Inflammatory macrophage (primary cell): ENCODE measurements at regions not wholly inside any gene's neighbourhood (a gene's known extent, or its start where the extent isn't known, plus 50 kb on each side); places are given as distances from the start of the nearest gene placed in this dataset.

Source experiments
- DNase-seq, 2 donors: peaks; one replicate each; pipeline ENCODE4 v3.0.0-alpha.2; 2020 to 2022

DNA sequence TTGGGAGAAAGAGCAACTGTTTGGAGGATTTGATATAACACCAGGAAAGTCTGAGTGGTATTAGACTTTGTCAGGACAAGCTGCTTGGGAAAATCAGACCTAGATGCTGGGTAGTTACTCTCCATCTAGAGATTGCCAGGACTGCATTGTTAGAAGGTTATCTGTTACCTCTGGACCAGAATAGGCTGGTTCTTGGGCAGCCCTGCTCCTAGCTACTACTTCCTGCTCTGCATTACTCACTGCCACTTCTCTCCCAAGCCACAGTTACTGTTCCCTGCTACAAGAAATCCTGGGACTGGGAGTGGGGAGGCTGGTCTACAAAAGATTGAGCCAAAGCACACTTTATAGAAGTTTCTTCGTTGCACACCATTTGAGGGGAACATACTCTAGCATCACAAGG lies 95.5 kb upstream of the KCNN2 start:
- no peak for DNase-seq

DNA sequence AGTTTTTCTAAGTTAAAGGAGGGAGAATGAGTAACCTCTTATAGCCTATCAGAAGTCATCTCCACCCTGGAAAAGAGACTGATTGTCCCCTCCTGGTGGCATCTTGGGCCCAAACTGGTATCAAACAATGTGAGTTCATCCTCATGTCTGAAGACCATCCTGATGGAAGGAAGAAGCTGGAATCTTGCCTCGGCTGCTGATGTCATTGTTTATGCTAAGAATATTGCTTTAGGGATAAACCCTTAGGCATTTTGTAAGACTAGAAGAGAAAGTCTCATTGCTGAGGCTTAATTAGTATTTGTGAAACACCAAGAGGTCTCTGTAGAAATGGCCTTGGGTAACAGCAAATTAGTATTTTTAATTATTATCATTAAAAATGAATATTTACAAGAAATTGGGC lies 65.7 kb upstream of the KCNN2 start:
- DNase-seq: no peak

DNA sequence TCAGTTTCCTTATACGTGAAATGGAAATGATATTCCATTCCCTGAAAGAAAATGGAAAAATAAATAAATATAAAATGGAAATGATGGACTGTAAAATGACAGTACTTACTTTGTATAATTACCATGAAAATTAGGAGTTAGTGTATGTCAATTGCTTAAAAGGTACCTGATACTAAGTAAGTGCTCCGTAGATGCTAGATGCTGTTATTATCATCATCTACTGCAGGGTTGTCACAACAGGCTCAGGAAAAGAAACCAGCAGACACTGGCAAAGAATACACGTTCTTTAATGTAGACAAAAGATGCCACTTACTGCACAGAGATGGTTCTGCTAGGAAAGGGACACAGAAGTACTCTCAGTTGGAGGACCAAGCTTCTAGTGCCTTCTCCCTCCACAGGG lies 64.0 kb upstream of the KCNN2 start:
- DNase-seq: no peak

DNA sequence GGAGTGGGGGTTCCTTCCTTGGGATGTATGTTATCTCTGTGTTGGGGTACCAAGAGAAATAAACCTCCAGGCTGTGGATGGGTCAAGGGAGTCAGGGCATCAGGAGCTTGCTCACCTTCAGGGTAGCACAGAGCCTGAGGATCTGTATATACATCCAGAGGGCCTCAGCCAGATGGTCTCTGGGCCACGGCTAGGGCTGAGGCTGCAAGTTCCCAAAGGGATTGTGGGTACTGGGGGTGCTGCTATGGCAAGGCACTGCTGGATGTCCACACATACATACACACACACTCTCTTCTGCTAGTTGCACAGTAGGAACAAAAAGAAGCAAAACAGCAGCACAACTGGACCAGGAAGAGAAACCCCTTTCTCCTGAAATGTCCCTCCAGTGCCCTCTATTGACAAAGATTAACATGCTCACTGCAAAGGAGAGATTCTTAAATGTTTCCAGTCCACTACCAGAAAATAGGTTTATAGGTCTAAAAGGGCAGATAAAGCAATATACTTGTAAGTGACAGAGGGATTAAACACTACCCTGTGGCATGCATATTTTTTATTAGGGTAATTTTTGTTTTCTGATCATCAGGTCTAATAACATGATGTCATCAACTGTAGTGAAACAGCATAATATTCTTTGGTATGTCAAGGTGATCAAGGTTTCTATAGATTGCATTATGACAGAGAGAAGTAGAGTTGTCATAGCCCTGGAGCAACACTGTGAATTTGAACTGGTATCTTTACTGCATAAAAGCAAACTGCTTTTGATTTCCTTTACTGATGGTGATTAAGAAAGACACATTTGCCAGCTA lies 56.3 kb upstream of the KCNN2 start:
- DNase-seq: no peak

DNA sequence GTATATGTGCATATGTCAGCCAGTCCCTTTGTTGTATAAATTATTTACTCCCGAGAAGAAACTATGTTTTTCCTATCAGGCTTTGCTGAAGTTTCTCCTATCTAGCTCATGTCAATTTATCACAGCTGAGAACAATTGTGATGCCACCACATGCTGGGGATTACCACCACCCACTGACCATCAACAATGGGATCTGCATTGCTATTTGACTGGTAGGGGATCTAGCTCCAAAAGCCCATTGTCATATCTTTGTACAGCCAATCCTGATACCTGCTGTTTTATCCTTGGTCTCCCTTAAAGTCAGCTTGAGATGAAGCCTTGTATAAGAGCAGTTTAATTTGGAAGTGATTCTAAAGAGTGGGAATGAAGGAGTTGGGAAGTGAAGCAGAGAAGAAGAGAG lies 53.9 kb upstream of the KCNN2 start:
- no peak for DNase-seq

DNA sequence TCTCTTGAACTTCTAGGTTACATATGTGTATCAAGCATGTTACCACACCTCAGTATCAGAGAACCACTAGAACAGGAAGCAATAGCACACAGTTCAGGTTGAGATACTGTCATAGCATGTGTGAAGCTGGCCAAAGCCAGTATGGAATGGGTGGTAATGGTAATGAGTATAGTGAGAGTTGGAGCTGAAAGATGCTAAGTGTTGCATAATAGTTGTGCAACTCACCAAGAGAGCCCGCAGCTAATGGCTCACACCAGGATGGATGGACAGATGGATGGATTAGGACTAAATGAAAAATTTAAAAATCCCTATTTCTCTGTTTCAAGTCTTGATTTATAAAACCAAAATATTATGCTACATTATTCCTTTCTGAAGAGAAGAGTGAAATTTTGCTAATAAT lies 53.4 kb upstream of the KCNN2 start:
- no peak for DNase-seq

DNA sequence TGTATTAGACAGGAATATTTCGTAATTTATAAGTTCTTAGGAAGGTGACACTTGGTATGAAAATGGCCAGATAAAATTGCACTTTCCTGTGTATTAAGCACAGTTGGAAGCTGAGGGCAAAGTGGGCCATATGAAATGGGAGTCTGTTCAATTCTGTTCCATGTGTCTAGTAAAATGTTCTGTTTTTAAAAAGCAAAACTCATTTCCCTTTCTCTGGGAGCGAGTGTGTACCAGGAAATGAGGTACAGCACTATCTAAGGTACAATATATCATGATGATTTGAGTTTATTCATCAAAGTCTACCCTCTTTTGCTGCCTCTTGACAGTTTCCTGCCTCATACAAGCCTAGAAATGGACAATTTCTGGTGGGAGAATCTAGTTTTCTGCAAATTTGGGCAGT lies 51.2 kb upstream of the KCNN2 start:
- no peak for DNase-seq

DNA sequence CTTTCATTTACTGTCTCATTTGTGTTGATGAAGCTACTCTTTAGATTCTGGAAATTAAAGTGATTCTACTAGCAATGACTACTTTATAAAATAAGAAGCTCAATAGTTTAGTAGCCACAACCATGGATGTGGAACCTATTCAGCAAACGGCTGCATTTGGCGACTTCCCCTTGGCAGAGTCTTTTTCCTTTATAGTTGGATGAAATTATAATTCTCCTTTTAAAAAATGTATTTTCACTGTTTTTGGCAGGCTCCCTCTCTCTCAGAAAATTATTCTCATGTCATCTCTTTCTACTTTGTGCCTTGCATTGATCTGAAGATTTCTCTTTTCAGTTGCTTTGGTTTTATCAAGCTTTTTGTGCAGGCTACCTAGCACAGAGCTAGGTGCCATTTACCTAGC lies 50.6 kb upstream of the KCNN2 start:
- no peak for DNase-seq

DNA sequence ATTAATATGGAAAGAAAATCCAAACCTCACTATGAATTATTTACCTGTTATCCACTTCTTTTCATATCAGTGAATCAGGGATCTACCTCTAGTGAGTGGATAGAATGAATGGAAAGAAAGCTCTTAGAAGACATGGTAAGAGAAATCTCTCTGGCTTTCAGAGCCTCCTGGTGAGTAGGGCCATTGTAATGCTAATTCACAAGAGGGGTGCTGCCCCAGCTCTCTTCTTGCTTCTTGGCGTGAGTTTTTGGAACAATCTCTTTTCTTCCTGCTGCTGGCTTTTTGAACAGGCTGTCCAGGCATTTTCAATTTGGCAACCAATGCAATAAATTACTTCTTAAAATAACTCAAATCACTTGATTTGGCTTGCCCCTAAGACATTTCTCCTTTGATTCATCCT lies 49.9 kb upstream of the KCNN2 start:
- no peak for DNase-seq
